ENCODE measurements at regions not wholly inside any gene's neighbourhood (a gene's known extent, or its start where the extent isn't known, plus 50 kb on each side); places are given as distances from the start of the nearest gene placed in this dataset.
A peak's percentile ranks its signal among the peaks of the same experiment; 100 is the strongest.

- TF ChIP-seq ATF2 (tag by site-specific recombination; IDR thresholded peaks at IDR 0.05; ENCODE audit: low read depth) (peak; percentile 19; the same call in 1 of the 2 replicates), ZNF670 (tag by site-specific recombination; IDR thresholded peaks at IDR 0.05; ENCODE audit: low read depth) (no peak), ZNF239 (tag by site-specific recombination; IDR thresholded peaks at IDR 0.05) (no peak), ZNF664 (tag by site-specific recombination; IDR thresholded peaks at IDR 0.05) (peak; percentile 62), ELK4 (IDR thresholded peaks at IDR 0.05; ENCODE audit: borderline replicate concordance, low read depth, low read length) (no peak), ZNF473 (tag by site-specific recombination; IDR thresholded peaks at IDR 0.05) (no peak), ZNF560 (tag by site-specific recombination; IDR thresholded peaks at IDR 0.05; ENCODE audit: borderline replicate concordance) (no peak), KLF9 (tag by site-specific recombination; IDR thresholded peaks at IDR 0.05; ENCODE audit: low read depth) (no peak), ZBTB26 (tag by site-specific recombination; optimal IDR thresholded peaks at IDR 0.05) (no peak), ZNF529 (tag by site-specific recombination; IDR thresholded peaks at IDR 0.05; ENCODE audit: insufficient replicate concordance) (no peak), ZNF701 (tag by site-specific recombination; IDR thresholded peaks at IDR 0.05) (no peak), ZSCAN30 (tag by site-specific recombination; IDR thresholded peaks at IDR 0.05) (no peak), ZBTB21 (tag by site-specific recombination; IDR thresholded peaks at IDR 0.05) (peak; percentile 67), ZNF548 (tag by site-specific recombination; IDR thresholded peaks at IDR 0.05) (no peak), BCL11B (tag by site-specific recombination; IDR thresholded peaks at IDR 0.05; ENCODE audit: low read depth) (no peak), PRDM6 (tag by site-specific recombination; IDR thresholded peaks at IDR 0.05) (peak; percentile 87), ZIC2 (tag by site-specific recombination; IDR thresholded peaks at IDR 0.05) (peak; percentile 88), ZNF623 (tag by site-specific recombination; IDR thresholded peaks at IDR 0.05) (no peak), ZNF561 (tag by site-specific recombination; IDR thresholded peaks at IDR 0.05; ENCODE audit: borderline replicate concordance) (peak; percentile 91), ZNF292 (tag by site-specific recombination; IDR thresholded peaks at IDR 0.05; ENCODE audit: borderline replicate concordance, low read depth) (no peak), ZNF133 (tag by site-specific recombination; IDR thresholded peaks at IDR 0.05) (no peak), ZNF324 (tag by site-specific recombination; IDR thresholded peaks at IDR 0.05) (peak; percentile 56; the same call in 1 of the 2 replicates), ZNF423 (tag by site-specific recombination; IDR thresholded peaks at IDR 0.05) (no peak), SETDB1 (IDR thresholded peaks at IDR 0.05; ENCODE audit: insufficient read length, low read length) (no peak), ZNF830 (tag by site-specific recombination; IDR thresholded peaks at IDR 0.05; ENCODE audit: low read depth) (no peak), KLF16 (tag by site-specific recombination; IDR thresholded peaks at IDR 0.05) (no peak; the same call in 1 of the 2 replicates), ZNF621 (tag by site-specific recombination; IDR thresholded peaks at IDR 0.05) (no peak), ZNF146 (tag by site-specific recombination; IDR thresholded peaks at IDR 0.05) (no peak), PRDM10 (tag by site-specific recombination; IDR thresholded peaks at IDR 0.05) (peak; percentile 82), ZBTB6 (tag by site-specific recombination; IDR thresholded peaks at IDR 0.05) (no peak), ZNF10 (tag by site-specific recombination; IDR thresholded peaks at IDR 0.05) (peak; percentile 68), ZNF596 (tag by site-specific recombination; IDR thresholded peaks at IDR 0.05) (no peak)
Measured at GRCh38 chr21:35256468-35256988, 207.4 kb upstream of the RUNX1 start (continued).

All from HEK293 (cell line).